Natural killer cell (primary cell): ENCODE measurements at regions not wholly inside any gene's neighbourhood (a gene's known extent, or its start where the extent isn't known, plus 50 kb on each side); places are given as distances from the start of the nearest gene placed in this dataset.

Experiments used
- ATAC-seq, 3 donors: fragments of 150-1000 bp in 2 of 3; fragments of 200-7000 bp in 1 of 3; cut with Tn5 transposase; 1 replicate in 1 of 3; 2 replicates in 2 of 3; pipeline ENCODE4 v1.10.0; 2021; ENCODE audit warnings: mild to moderate bottlenecking in 2 of 3, moderate library complexity in 2 of 3
- DNase-seq, 2 donors: peaks; one replicate each; pipeline versions ENCODE4 v3.0.0 to v3.0.0-alpha.2; 2013 to 2021; ENCODE audit warnings: mixed read lengths in 1 of 2
- H3K27ac ChIP-seq: one replicate; pipeline ENCODE4 v1.5.1; 2013; ENCODE audit warnings: mild to moderate bottlenecking, low read length
- H3K27me3 ChIP-seq: one replicate; pipeline ENCODE4 v1.6.1; 2013; ENCODE audit warnings: low read length; ENCODE audit not compliant: control insufficient read depth, insufficient read depth
- H3K36me3 ChIP-seq: one replicate; pipeline ENCODE4 v1.6.1; 2013; ENCODE audit warnings: low read length; ENCODE audit not compliant: control insufficient read depth, insufficient read depth
- H3K4me1 ChIP-seq: one replicate; pipeline ENCODE4 v1.6.1; 2013; ENCODE audit warnings: low read length; ENCODE audit not compliant: control insufficient read depth, insufficient read depth
- H3K4me3 ChIP-seq: one replicate; pipeline ENCODE4 v1.5.1; 2013; ENCODE audit warnings: low read length
- H3K9me3 ChIP-seq: one replicate; pipeline ENCODE4 v1.6.1; 2013; ENCODE audit warnings: low read length; ENCODE audit not compliant: control insufficient read depth, insufficient read depth
- H3K27ac Mint-ChIP-seq, 2 donors: one replicate each; pipeline ENCODE4 v1.8.0; 2022; ENCODE audit warnings: mild to moderate bottlenecking in 2 of 2, mixed read lengths in 2 of 2, moderate library complexity in 1 of 2
- H3K27me3 Mint-ChIP-seq, 2 donors: one replicate each; pipeline ENCODE4 v1.8.0; 2022; ENCODE audit warnings: low read depth in 2 of 2, mixed read lengths in 2 of 2
- H3K36me3 Mint-ChIP-seq: one replicate; pipeline ENCODE4 v1.8.0; 2022; ENCODE audit warnings: mixed read lengths
- H3K4me1 Mint-ChIP-seq, 2 donors: one replicate each; pipeline ENCODE4 v1.8.0; 2022; ENCODE audit warnings: mixed read lengths in 2 of 2
- H3K4me3 Mint-ChIP-seq: one replicate; pipeline ENCODE4 v1.8.0; 2022; ENCODE audit warnings: mild to moderate bottlenecking, moderate library complexity, mixed read lengths
- H3K9me3 Mint-ChIP-seq, 2 donors: one replicate each; pipeline ENCODE4 v1.8.0; 2022; ENCODE audit warnings: mixed read lengths in 2 of 2
- WGBS: methylation state at CpG from one replicate; pipeline ENCODE4 v1.1.7; 2013; ENCODE audit warnings: missing lambda C conversion rate; ENCODE audit not compliant: insufficient coverage; 5-methylcytosine and 5-hydroxymethylcytosine counted together
- intact Hi-C: fragments of 100-400 bp; cut with micrococcal nuclease; formaldehyde crosslinking; loops from one replicate; pipeline ENCODE4 v1.14.2; 2022
- TF ChIP-seq, protein P1 (sequence below): fragments of 200-600 bp; IDR thresholded peaks from one replicate; pipeline ENCODE4 v1.8.0; 2022; ENCODE audit warnings: antibody characterized with exemption

DNA sequence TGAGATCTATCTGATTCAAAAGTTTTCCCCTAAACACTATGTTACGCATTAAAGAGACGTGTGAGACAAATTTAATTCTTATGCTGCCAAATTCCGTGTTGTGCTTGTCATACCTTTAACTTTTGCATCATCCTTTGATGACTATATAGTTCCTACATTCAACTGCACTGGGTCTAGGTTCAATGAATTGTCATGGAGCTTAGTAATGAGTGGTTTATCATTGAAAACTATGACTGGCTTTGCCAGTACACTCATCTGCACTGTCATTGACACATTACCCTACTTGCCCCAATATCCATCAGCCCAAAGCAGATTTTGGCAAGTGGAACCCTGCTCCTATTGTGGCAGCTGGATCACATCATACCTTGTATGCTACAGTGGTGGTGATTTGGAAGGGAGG is 882.9 kb upstream of the SLIT2 start:
- Histone ChIP-seq H3K27me3 (no peaks in the 10 kb centered on the region), H3K9me3 (no peaks in the 10 kb centered on the region), H3K4me3 (no peak overlapping the region), H3K36me3 (no peaks in the 10 kb centered on the region), H3K4me1 (no peaks in the 10 kb centered on the region), H3K27ac (no peak overlapping the region)
- intact Hi-C loops, result no loop called here
- 90% methylated on average over 3 of the region's 3 CpGs for WGBS
- Mint-ChIP-seq H3K27ac (no peak overlapping the region), H3K9me3 (peaks cover 17 to 21% of the 10 kb centered on the region in 2 donors), H3K4me3 (no peak overlapping the region), H3K4me1 (no peaks in the 10 kb centered on the region), H3K36me3 (peaks cover 7% of the 10 kb centered on the region), H3K27me3 (no peaks in the 10 kb centered on the region)
- DNase-seq (no peak), ATAC-seq (no peak)
- TF ChIP-seq, protein P1, sequence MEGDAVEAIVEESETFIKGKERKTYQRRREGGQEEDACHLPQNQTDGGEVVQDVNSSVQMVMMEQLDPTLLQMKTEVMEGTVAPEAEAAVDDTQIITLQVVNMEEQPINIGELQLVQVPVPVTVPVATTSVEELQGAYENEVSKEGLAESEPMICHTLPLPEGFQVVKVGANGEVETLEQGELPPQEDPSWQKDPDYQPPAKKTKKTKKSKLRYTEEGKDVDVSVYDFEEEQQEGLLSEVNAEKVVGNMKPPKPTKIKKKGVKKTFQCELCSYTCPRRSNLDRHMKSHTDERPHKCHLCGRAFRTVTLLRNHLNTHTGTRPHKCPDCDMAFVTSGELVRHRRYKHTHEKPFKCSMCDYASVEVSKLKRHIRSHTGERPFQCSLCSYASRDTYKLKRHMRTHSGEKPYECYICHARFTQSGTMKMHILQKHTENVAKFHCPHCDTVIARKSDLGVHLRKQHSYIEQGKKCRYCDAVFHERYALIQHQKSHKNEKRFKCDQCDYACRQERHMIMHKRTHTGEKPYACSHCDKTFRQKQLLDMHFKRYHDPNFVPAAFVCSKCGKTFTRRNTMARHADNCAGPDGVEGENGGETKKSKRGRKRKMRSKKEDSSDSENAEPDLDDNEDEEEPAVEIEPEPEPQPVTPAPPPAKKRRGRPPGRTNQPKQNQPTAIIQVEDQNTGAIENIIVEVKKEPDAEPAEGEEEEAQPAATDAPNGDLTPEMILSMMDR, result no peak

DNA sequence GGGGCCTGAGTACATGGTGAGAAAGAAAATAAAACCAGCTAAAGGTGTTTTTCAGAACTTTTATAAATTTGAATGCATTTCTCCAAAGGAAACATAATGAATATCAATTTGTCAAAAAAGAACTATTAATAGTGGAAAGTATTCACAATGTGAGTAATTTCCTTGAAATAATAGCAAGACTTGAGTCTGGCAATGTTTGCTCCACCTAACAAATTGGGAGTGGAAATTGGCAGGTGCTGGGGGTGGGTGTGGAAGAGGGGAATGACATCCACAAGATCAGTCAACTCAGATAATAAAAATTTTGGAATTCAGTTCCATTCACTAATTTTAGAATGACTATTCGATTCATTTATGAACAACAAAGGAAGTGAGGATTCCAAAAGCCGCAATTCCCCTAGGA is 884.8 kb upstream of the SLIT2 start:
- peaks cover 17 to 22% of the 10 kb centered on the region in 2 donors for H3K9me3 Mint-ChIP-seq
- Histone ChIP-seq H3K27me3 (no peaks in the 10 kb centered on the region), H3K27ac (no peak overlapping the region), H3K4me1 (no peaks in the 10 kb centered on the region), H3K36me3 (no peaks in the 10 kb centered on the region), H3K9me3 (no peaks in the 10 kb centered on the region), H3K4me3 (no peak overlapping the region)
- peaks cover 7% of the 10 kb centered on the region for H3K36me3 Mint-ChIP-seq
- DNase-seq (no peak), ATAC-seq (no peak)
- no peak overlapping the region for H3K27ac Mint-ChIP-seq
- no peaks in the 10 kb centered on the region for H3K27me3 Mint-ChIP-seq
- intact Hi-C loops, result no loop called here
- WGBS, result no CpG with 5 or more reads among the region's 2 CpGs
- no peak overlapping the region for H3K4me3 Mint-ChIP-seq
- H3K4me1 Mint-ChIP-seq, result no peaks in the 10 kb centered on the region
- TF ChIP-seq, protein P1, result no peak

DNA sequence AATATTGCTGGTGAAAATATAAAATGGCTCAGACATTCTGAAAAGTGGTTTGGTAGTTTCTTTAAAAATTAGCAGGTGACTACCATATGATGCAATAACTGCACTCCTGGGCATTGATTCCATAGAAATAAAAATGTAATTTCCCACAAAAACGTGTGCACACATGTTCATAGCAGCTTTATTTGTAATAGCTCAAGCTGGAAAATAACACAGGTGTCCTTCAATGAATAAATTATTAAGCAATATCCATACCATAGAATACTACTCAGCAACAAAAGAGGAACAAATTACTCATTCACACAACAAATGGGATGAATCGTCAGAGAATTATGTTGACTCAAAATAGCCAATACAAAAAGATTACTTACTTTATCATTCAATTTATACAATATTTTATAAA is 893.7 kb upstream of the SLIT2 start:
- peaks cover 3% of the 10 kb centered on the region for H3K9me3 ChIP-seq
- 9% methylated on average over 1 of the region's 2 CpGs for WGBS
- no peak for DNase-seq

DNA sequence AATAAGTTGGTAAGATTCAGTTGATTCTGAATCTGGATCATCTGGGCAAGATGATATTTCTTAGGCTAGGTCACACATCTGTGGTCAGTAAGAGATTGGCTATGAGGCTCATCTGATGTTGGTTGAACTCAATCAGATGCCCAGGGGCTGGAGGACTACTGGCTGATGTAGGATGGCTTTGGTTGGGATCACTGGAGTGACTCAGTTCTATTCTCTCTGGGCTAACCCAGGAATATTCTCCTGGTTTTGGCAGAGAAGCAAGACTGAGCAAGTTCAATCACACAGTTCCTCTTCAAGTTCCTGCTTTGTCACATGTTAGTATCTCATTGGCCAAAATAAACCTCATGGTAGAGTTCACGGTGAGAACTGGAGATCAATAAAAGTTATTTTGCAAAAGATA is 902.3 kb upstream of the SLIT2 start:
- H3K36me3 Mint-ChIP-seq, result no peaks in the 10 kb centered on the region
- ATAC-seq, result no peak
- Histone ChIP-seq H3K9me3 (peaks cover 6% of the 10 kb centered on the region), H3K4me1 (no peaks in the 10 kb centered on the region), H3K27me3 (no peaks in the 10 kb centered on the region), H3K27ac (no peak overlapping the region), H3K4me3 (no peak overlapping the region), H3K36me3 (no peaks in the 10 kb centered on the region)
- no peak overlapping the region for H3K4me3 Mint-ChIP-seq
- H3K27ac Mint-ChIP-seq, result no peak overlapping the region
- DNase-seq, result no peak
- H3K4me1 Mint-ChIP-seq, result no peaks in the 10 kb centered on the region
- TF ChIP-seq, protein P1, result no peak
- no CpG with 5 or more reads among the region's 1 CpG for WGBS
- intact Hi-C loops, result no loop called here
- no peaks in the 10 kb centered on the region for H3K27me3 Mint-ChIP-seq
- H3K9me3 Mint-ChIP-seq, result peaks cover 9 to 16% of the 10 kb centered on the region in 2 donors

More for the DNA sequence above, 893.7 kb upstream of the SLIT2 start:
- no peaks in the 10 kb centered on the region for H3K36me3 ChIP-seq
- no peaks in the 10 kb centered on the region for H3K27me3 ChIP-seq
- H3K9me3 Mint-ChIP-seq, result peaks cover 12 to 18% of the 10 kb centered on the region in 2 donors
- no peaks in the 10 kb centered on the region for H3K4me1 ChIP-seq
- no peak overlapping the region for H3K27ac Mint-ChIP-seq
- no peaks in the 10 kb centered on the region for H3K36me3 Mint-ChIP-seq
- no peak overlapping the region for H3K4me3 ChIP-seq
- H3K4me3 Mint-ChIP-seq, result no peak overlapping the region
- no peak for ATAC-seq
- H3K27ac ChIP-seq, result no peak overlapping the region
- H3K27me3 Mint-ChIP-seq, result no peaks in the 10 kb centered on the region
- TF ChIP-seq, protein P1, result no peak
- no peaks in the 10 kb centered on the region for H3K4me1 Mint-ChIP-seq
- intact Hi-C loops, result no loop called here
